GM21390 (cell line): ENCODE measurements at regions not wholly inside any gene's neighbourhood (a gene's known extent, or its start where the extent isn't known, plus 50 kb on each side); places are given as distances from the start of the nearest gene placed in this dataset.
"Not testable (repeated sequence)": the region's sequence is repeated elsewhere in the genome, so short reads cannot be mapped to it uniquely, and the experiment has no call there.

Experiments used
- ATAC-seq: cut with Tn5 transposase; IDR thresholded peaks from one replicate; pipeline ENCODE4 v1.9.1; 2021; ENCODE audit not compliant: unreplicated experiment

DNA sequence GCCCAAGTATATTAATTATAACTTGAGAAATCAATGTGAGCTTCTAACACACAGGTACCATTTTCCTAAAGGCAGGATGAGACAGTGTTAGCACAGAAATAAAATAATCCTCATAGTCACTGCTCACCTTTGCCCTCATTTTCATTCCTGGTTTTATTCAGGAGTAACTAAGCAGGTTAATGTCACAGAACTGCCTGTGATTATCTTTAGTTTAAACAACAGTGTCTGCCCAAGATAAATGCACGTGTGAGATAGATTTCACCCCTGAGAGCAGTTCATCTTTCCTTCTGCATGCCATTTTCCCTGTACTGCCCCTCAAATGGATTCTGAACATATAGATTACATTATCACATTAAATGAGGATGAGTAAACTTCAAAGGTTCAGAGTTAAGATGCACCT is 250.7 kb downstream of the RMST start:
- ATAC-seq = no peak

DNA sequence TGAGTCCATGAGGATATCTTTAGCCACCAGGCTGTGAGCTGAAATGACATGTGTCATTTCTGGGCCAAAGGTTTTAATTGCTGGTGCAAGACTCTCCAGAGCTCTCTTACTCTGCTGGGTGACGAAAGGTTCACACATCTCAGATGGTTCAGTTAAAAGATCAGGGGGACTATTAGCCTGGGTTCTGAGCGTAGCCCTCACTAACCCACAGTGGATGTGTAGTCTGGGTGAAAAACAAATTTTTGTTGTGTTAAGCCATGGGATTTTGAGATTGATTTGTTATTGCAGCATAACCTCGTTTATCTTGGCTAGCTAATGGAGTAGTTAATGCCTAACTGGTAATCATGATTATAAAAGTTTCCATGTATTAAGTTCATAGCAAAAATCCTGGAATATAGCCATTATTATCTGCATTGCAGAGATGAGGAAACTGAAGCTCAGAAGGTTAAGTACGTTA is 251.5 kb downstream of the RMST start:
- no peak for ATAC-seq

GRCh38 chr12:97716356-97716755 is 253.8 kb downstream of the RMST start:
- ATAC-seq = no peak

- not testable (repeated sequence) for ATAC-seq
Observed at GRCh38 chr12:97723801-97724200, 261.2 kb downstream of the RMST start.

- ATAC-seq = no peak
Observed at GRCh38 chr12:97745406-97746101, 282.9 kb downstream of the RMST start.

DNA sequence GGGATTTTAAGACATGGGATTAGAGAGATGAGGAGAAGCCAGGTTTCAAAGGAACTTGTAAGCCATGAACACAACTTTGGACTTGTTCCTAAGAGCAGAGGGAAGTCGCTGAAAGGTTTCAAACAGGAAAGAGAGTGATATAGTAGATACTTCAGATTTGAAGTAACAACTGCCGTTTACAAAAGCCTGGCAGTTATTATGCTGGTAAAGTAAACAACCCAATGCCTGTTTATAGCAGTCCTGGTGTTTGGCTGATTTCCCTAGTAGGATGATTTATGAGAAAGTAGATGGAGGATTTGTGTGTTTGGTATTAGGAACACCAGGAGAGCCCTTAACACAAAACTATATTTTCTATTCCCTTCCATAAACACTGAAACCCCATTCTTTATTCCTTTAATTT is 285.7 kb downstream of the RMST start:
- ATAC-seq = no peak

- no peak for ATAC-seq
Observed at GRCh38 chr12:97751704-97752103, 289.1 kb downstream of the RMST start.

DNA sequence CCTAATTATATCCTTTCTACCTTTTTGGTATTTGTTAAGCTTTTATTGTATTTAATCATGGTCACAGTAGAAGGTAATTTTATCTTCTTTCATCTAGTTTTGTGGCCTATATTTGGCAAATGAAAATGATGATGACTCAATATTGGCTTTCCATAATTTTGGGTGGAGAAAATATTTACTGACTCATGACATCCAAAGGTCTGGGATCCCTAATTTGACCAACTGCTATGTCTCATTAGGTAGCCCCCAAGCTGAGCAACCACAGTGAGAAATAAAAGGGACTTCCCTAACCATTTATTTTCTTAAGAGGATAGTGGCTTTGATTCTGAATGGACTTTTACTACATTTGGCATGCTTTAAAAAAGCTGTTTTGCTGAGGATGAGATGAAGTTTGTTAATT is 289.5 kb downstream of the RMST start:
- ATAC-seq = no peak

- no peak for ATAC-seq
Observed at GRCh38 chr12:97753332-97753731, 290.7 kb downstream of the RMST start.

GRCh38 chr12:97754306-97754705 is 291.7 kb downstream of the RMST start:
- ATAC-seq = no peak

DNA sequence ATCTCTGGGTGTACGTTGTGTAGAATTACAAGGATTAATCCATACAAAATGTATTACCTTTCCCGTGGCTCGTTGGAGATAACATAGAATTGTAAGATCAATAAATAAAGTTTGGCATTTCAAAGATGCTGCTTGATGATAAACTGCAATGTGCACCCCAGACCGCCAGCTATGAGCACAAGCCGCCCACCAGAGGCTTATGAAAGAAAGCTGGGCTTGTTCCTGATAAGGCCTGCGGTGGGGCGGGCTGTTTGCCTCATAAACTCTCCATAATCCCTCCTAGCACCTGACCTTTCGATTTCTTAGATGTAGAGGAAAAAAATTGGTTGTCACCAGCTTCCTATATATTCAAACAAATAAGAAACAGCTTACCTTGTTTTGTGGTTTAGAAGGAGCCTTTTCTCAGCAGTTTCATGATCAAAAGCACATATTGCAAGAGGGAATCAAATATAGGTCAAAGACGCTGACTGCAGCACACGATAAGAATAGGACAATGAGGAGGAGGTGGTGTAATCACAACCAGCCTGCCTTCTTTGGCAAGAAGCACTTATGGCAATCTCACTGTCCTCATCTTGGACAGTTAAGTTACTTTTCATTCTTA is 293.6 kb downstream of the RMST start:
- no peak for ATAC-seq

DNA sequence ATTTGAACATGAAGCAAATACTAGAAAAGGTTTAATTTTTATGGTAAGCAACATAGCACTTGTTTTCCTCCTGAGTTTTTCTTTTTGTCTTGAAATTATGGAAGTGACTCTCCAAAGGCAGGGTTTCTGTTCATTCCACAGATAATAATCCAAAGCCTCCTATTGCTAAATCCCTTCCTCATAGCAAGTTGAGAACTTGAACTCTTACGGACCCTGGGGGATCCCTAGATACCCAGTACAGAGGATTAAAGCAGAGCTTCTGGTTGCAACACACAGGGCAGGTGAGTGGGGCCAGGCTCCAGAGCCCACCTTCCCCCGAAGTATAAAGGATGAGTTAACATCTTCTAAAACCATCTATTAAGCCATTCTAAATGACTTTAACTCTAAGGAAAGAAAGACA is 294.1 kb downstream of the RMST start:
- no peak for ATAC-seq

DNA sequence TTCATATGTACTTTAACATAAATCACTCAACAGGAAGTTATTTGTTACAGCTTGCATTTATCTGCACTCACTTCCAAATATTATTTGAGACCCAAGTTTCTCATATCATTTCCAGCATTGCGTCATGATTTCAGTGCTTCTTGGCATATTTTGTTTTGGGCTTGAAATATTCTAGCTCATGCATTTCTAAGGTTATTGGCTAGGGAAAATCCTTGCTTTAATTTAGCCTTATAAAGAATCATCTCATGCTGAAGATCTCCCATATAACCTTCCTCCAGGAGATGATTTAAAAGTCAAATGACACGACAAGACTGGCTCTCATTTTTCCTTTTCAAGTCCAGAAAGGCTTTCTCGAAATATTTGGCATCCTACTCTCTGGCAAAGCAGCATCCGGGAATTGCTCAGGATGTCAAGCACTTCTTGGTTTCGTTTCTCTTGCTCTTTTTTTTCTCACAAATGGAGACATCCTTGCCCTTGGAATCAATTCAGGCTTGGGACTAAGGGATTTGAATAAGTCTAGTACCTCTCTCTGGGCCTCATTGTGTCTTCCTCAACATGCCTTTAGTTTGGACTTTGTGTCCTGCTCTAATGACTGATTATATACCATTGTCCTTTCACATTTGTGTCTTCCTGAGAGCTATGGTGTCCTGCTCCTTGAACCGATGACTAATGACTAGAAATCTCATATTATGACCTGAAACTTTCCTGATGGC is 295.0 kb downstream of the RMST start:
- ATAC-seq = no peak

- no peak for ATAC-seq
Observed at GRCh38 chr12:97758194-97758501, 295.5 kb downstream of the RMST start.

DNA sequence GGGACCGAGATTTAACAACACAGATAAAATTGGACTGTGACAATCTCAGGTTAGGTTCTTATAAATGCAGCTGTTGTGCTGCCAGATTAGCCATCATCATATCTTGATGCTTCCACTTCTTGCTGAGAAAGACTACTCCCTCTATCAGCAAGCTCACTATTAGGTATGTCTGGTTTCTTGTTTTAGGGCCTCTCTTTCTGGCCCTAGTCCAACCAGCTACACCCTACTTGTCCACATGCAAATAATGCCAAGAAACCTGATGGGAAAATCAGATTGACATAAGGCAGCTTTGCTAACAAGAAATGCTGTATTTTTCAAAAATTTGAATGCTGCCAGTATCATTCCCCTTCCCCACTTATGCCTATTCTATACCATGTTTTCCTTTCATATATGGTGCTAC is 296.0 kb downstream of the RMST start:
- ATAC-seq = no peak

- ATAC-seq = no peak
Observed at GRCh38 chr12:97760601-97761000, 298.0 kb downstream of the RMST start.

DNA sequence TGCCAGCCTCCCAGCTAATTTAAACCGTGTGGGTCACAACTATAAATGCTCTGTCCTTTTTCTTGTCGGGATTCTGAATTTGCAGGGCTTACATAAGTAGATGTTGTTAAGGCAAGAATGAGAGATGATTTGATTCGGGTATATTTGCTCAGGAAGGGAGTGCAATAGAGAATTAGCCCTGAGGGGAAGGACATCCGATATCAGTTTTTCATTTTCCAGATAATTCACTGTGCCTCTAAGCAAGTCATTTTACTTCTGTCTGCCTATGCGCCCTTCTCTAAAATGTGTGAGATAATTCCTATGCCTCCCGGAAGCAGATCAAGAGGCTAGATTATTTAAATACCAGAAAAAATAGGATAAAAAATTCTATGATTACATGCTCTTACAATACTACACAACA is 300.5 kb downstream of the RMST start:
- ATAC-seq = no peak

- no peak for ATAC-seq
Observed at GRCh38 chr12:97764700-97765099, 302.1 kb downstream of the RMST start.

GRCh38 chr12:97767347-97767746 is 304.7 kb downstream of the RMST start:
- no peak for ATAC-seq

GRCh38 chr12:97778111-97778510 is 315.5 kb downstream of the RMST start:
- no peak for ATAC-seq

- ATAC-seq = no peak
Observed at GRCh38 chr12:97781342-97781741, 318.7 kb downstream of the RMST start.

- ATAC-seq = no peak
Observed at GRCh38 chr12:97784904-97785303, 322.3 kb downstream of the RMST start.
